ENCODE measurements at regions not wholly inside any gene's neighbourhood (a gene's known extent, or its start where the extent isn't known, plus 50 kb on each side); places are given as distances from the start of the nearest gene placed in this dataset.

- Mint-ChIP-seq H3K36me3 (ENCODE audit: low read depth) (peaks cover 3% of the 10 kb centered on the region; the same call in 1 of the 3 replicates), H3K9me3 (no peaks in the 10 kb centered on the region), H3K27me3 (ENCODE audit: insufficient read depth, low read depth, poor library complexity) (no peaks in the 10 kb centered on the region), H3K4me1 (no peaks in the 10 kb centered on the region), H3K27ac (no peak overlapping the region), H3K4me3 (no peak overlapping the region)
- H3K4me1 ChIP-seq (ENCODE audit: insufficient read depth): no peaks in the 10 kb centered on the region
- H3K9me2 ChIP-seq (ENCODE audit: insufficient read depth): no peaks in the 10 kb centered on the region; the same call in 1 of the 2 replicates
- H3K79me2 ChIP-seq (replicated peaks; ENCODE audit: insufficient read depth): no peaks in the 10 kb centered on the region
- H3K4me2 ChIP-seq: no peak overlapping the region
- no peaks in the 10 kb centered on the region for H3K27me3 ChIP-seq (ENCODE audit: insufficient read depth)
- TF ChIP-seq EZH2phosphoT487 (IDR thresholded peaks at IDR 0.05; ENCODE audit: unreplicated experiment): no peak
- no peak for TF ChIP-seq NANOG (IDR thresholded peaks at IDR 0.05; ENCODE audit: borderline replicate concordance)
- TF ChIP-seq JUNB (IDR thresholded peaks at IDR 0.05; ENCODE audit: unreplicated experiment): no peak
- TF ChIP-seq, protein P1, sequence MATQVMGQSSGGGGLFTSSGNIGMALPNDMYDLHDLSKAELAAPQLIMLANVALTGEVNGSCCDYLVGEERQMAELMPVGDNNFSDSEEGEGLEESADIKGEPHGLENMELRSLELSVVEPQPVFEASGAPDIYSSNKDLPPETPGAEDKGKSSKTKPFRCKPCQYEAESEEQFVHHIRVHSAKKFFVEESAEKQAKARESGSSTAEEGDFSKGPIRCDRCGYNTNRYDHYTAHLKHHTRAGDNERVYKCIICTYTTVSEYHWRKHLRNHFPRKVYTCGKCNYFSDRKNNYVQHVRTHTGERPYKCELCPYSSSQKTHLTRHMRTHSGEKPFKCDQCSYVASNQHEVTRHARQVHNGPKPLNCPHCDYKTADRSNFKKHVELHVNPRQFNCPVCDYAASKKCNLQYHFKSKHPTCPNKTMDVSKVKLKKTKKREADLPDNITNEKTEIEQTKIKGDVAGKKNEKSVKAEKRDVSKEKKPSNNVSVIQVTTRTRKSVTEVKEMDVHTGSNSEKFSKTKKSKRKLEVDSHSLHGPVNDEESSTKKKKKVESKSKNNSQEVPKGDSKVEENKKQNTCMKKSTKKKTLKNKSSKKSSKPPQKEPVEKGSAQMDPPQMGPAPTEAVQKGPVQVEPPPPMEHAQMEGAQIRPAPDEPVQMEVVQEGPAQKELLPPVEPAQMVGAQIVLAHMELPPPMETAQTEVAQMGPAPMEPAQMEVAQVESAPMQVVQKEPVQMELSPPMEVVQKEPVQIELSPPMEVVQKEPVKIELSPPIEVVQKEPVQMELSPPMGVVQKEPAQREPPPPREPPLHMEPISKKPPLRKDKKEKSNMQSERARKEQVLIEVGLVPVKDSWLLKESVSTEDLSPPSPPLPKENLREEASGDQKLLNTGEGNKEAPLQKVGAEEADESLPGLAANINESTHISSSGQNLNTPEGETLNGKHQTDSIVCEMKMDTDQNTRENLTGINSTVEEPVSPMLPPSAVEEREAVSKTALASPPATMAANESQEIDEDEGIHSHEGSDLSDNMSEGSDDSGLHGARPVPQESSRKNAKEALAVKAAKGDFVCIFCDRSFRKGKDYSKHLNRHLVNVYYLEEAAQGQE (IDR thresholded peaks at IDR 0.05; ENCODE audit: unreplicated experiment): no peak
- no peak for TF ChIP-seq ZNF331 (CRISPR knock-in tag; IDR thresholded peaks at IDR 0.05; ENCODE audit: low read depth)
- no peak for TF ChIP-seq STAT1 (IDR thresholded peaks at IDR 0.05; ENCODE audit: unreplicated experiment)
- no peak for TF ChIP-seq POLR2AphosphoS5 (IDR thresholded peaks at IDR 0.05; ENCODE audit: low read depth)
- no peak for TF ChIP-seq CTCF (conservative IDR thresholded peaks at IDR 0.05; ENCODE audit: low read depth in 2 of 2)
- no peak for TF ChIP-seq EZH2 (IDR thresholded peaks at IDR 0.05; ENCODE audit: low read depth, unreplicated experiment)
- TF ChIP-seq ETS1 (IDR thresholded peaks at IDR 0.05): no peak
- TF ChIP-seq CREB1 (CRISPR knock-in tag; IDR thresholded peaks at IDR 0.05; ENCODE audit: low read depth): no peak
- no peak for TF ChIP-seq ZNF114 (CRISPR knock-in tag; IDR thresholded peaks at IDR 0.05)
- TF ChIP-seq ZNF462 (CRISPR knock-in tag; IDR thresholded peaks at IDR 0.05): no peak
- H3K36me3 ChIP-seq (ENCODE audit: insufficient read depth): no peaks in the 10 kb centered on the region
- H4K20me1 ChIP-seq (replicated peaks; ENCODE audit: insufficient read depth): no peaks in the 10 kb centered on the region
- no peaks in the 10 kb centered on the region for H3F3A ChIP-seq (replicated peaks; ENCODE audit: low read depth)
- no peak for ATAC-seq
- no peak for DNase-seq (ENCODE audit: low spot score)
- H3K27ac ChIP-seq (ENCODE audit: low read depth): no peak overlapping the region
- H3K4me3 ChIP-seq: no peak overlapping the region
- H2AFZ ChIP-seq: no peak overlapping the region
Observed at GRCh38 chr5:92467695-92468094, 1084.6 kb upstream of the ARRDC3 start.

All from GM23338 (cell line).